HL-60 (cell line): ENCODE measurements at regions not wholly inside any gene's neighbourhood (a gene's known extent, or its start where the extent isn't known, plus 50 kb on each side); places are given as distances from the start of the nearest gene placed in this dataset.

Source experiments
- DNase-seq, 2 experiments: peaks; one replicate each; pipeline ENCODE4 v3.0.0-alpha.2; 2010 to 2020; ENCODE audit warnings: low read depth in 1 of 2, low spot score in 1 of 2
- H3K27ac ChIP-seq: fragments of 250-450 bp; sonication (Bioruptor Pico); replicated peaks from 2 replicates; pipeline ENCODE4 v1.5.1; 2020; ENCODE audit warnings: mild to moderate bottlenecking, moderate library complexity
- H3K27me3 ChIP-seq: fragments of 250-450 bp; sonication (Bioruptor Pico); 2 replicates; pipeline ENCODE4 v1.5.1; 2021; ENCODE audit warnings: mild to moderate bottlenecking, moderate library complexity; ENCODE audit not compliant: insufficient read depth, poor library complexity, severe bottlenecking
- H3K4me3 ChIP-seq: replicated peaks from 2 replicates; pipeline ENCODE4 v1.5.1; 2011; ENCODE audit warnings: mild to moderate bottlenecking, control low read depth, low read length; ENCODE audit not compliant: insufficient read depth
- GABPA ChIP-seq: IDR thresholded peaks from 2 replicates; pipeline ENCODE4 v1.6.1; 2012; ENCODE audit warnings: low read depth
- POLR2AphosphoS5 ChIP-seq: IDR thresholded peaks from 2 replicates; pipeline ENCODE4 v1.6.1; 2012; ENCODE audit warnings: low read depth
- SPI1 ChIP-seq: IDR thresholded peaks from 2 replicates; pipeline ENCODE4 v1.6.1; 2012; ENCODE audit warnings: low read depth, mild to moderate bottlenecking, borderline replicate concordance
- TF ChIP-seq, protein P1 (sequence below): IDR thresholded peaks from 2 replicates; pipeline ENCODE4 v1.6.1; 2012; ENCODE audit warnings: low read depth; ENCODE audit not compliant: insufficient replicate concordance
- TF ChIP-seq, protein P2 (sequence below): IDR thresholded peaks from one replicate; pipeline ENCODE4 v1.5.1; 2011; ENCODE audit warnings: low read length, control low read depth, inconsistent platforms; ENCODE audit not compliant: insufficient read depth

DNA sequence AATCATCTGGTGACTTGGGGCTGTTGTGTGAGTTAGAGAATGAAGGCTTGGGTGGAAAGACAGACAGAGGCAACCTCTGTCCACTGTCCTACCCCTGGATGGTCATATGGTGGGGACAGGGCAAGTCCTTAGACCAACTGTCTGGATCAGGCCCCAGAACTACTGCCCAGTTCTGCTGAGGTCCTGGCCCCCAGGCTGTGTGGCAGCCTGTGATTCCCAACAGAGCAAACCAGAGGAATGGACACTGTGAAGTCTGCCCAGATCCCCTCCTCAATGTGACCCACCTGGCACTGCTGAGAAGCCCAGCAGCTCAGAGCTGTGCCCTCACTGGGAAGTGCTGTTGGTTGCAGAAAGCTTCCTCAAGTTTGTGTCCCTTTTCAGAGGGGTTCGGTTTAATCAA is 69.0 kb downstream of the GGTLC2 start:
- no peak for DNase-seq
- no peak overlapping the region for H3K27ac ChIP-seq
- no peak for TF ChIP-seq SPI1
- TF ChIP-seq POLR2AphosphoS5, result no peak
- no peak for TF ChIP-seq GABPA
- TF ChIP-seq, protein P1, sequence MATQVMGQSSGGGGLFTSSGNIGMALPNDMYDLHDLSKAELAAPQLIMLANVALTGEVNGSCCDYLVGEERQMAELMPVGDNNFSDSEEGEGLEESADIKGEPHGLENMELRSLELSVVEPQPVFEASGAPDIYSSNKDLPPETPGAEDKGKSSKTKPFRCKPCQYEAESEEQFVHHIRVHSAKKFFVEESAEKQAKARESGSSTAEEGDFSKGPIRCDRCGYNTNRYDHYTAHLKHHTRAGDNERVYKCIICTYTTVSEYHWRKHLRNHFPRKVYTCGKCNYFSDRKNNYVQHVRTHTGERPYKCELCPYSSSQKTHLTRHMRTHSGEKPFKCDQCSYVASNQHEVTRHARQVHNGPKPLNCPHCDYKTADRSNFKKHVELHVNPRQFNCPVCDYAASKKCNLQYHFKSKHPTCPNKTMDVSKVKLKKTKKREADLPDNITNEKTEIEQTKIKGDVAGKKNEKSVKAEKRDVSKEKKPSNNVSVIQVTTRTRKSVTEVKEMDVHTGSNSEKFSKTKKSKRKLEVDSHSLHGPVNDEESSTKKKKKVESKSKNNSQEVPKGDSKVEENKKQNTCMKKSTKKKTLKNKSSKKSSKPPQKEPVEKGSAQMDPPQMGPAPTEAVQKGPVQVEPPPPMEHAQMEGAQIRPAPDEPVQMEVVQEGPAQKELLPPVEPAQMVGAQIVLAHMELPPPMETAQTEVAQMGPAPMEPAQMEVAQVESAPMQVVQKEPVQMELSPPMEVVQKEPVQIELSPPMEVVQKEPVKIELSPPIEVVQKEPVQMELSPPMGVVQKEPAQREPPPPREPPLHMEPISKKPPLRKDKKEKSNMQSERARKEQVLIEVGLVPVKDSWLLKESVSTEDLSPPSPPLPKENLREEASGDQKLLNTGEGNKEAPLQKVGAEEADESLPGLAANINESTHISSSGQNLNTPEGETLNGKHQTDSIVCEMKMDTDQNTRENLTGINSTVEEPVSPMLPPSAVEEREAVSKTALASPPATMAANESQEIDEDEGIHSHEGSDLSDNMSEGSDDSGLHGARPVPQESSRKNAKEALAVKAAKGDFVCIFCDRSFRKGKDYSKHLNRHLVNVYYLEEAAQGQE, result no peak
- TF ChIP-seq, protein P2, sequence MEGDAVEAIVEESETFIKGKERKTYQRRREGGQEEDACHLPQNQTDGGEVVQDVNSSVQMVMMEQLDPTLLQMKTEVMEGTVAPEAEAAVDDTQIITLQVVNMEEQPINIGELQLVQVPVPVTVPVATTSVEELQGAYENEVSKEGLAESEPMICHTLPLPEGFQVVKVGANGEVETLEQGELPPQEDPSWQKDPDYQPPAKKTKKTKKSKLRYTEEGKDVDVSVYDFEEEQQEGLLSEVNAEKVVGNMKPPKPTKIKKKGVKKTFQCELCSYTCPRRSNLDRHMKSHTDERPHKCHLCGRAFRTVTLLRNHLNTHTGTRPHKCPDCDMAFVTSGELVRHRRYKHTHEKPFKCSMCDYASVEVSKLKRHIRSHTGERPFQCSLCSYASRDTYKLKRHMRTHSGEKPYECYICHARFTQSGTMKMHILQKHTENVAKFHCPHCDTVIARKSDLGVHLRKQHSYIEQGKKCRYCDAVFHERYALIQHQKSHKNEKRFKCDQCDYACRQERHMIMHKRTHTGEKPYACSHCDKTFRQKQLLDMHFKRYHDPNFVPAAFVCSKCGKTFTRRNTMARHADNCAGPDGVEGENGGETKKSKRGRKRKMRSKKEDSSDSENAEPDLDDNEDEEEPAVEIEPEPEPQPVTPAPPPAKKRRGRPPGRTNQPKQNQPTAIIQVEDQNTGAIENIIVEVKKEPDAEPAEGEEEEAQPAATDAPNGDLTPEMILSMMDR, result no peak

DNA sequence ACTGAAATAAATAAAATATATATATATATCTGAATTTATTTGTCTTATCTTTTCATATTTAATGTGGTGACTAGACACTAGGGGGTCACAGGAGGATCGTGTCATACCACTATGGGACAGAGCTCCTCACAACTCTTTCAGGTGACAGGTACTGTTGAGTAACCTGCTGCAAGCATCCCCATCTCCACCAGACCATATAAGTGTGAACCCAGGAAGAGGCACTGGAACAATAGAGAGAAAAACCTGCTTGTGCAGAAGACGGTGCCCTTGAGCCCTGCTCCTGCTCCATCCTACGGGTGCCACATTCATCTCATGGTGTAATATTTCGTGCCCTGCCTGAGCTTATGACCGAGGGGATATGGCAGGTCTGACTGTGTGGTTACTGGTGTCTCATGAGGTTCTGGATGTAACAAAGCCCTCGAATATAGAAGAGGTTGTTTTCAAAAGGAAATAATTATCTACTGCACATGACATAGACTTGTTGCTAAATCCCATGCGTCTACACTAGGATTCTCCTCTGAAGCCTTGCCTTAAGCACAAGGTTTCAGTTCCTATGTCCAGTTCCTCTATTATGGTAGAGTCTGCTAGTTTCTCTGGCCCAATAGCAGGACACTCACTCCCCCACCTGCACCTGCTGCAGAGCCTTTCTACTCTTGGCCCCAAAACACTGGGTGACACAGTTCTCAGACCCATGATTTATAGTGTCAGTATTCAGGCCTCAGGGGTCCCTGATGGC is 70.4 kb downstream of the GGTLC2 start:
- H3K27me3 ChIP-seq, result no peaks in the 10 kb centered on the region
- no peak overlapping the region for H3K4me3 ChIP-seq

More for the DNA sequence above, 69.0 kb downstream of the GGTLC2 start:
- H3K27me3 ChIP-seq, result no peaks in the 10 kb centered on the region
- no peak overlapping the region for H3K4me3 ChIP-seq

DNA sequence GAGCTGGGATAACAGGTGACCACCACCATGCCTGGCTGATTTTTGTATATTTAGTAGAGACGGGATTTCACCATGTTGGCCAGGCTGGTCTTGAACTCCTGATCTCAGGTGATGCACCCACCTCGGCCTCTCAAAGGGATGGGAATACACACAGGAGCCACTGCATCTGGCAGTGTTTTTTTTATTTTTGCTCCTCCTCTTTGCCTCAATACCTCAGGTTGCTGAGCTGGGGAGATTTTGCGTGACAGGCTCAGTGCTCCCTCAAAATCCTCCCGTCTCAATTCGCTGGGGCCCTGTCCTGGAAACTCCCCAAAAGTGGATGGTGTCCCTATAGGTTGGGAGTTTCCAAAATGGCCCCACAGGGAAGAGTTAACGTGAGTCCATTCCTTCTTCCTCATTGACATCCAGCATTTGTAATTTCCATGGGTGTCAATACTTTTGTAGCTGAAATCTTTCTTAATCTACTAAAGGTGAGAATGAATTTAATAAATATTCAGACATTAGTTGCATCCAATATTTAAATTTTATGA is 71.8 kb downstream of the GGTLC2 start:
- TF ChIP-seq GABPA (no peak), POLR2AphosphoS5 (no peak), SPI1 (no peak)
- TF ChIP-seq, protein P2, result no peak
- TF ChIP-seq, protein P1, result no peak
- no peak overlapping the region for H3K27ac ChIP-seq

More for the DNA sequence above, 70.4 kb downstream of the GGTLC2 start:
- TF ChIP-seq, protein P1, result no peak
- peak; percentile 44; the same call in 1 of the 2 replicates for TF ChIP-seq SPI1
- H3K27ac ChIP-seq, result no peak overlapping the region
- DNase-seq, result no peak

More for the DNA sequence above, 71.8 kb downstream of the GGTLC2 start:
- no peaks in the 10 kb centered on the region for H3K27me3 ChIP-seq
- H3K4me3 ChIP-seq, result no peak overlapping the region
- no peak for DNase-seq
